A549 (cell line): ENCODE measurements at regions not wholly inside any gene's neighbourhood (a gene's known extent, or its start where the extent isn't known, plus 50 kb on each side); places are given as distances from the start of the nearest gene placed in this dataset.

ENCODE experiments used
- BCL3 ChIP-seq: fragments of >200 bp; sonication (Bioruptor Twin); formaldehyde crosslinking; IDR thresholded peaks from 3 replicates; pipeline ENCODE4 v1.6.1; 2016
- CEBPB ChIP-seq, 2 experiments: fragments of >200 bp in 1 of 2; sonication (Bioruptor Twin) in 1 of 2; formaldehyde crosslinking in 1 of 2; IDR thresholded peaks; 2 replicates each; pipeline ENCODE4 v1.6.1; 2012 to 2016
- JUN ChIP-seq, 2 experiments: fragments of >200 bp; sonication (Bioruptor Twin); formaldehyde crosslinking; IDR thresholded peaks; 2 replicates in 1 of 2; 3 replicates in 1 of 2; pipeline ENCODE4 v1.6.1; 2016 to 2017
- POLR2A ChIP-seq: IDR thresholded peaks from 2 replicates; pipeline ENCODE4 v1.6.1; 2012; ENCODE audit warnings: mild to moderate bottlenecking, low read length
- RAD21 ChIP-seq, 2 experiments: fragments of >200 bp in 1 of 2; sonication (Bioruptor Twin) in 1 of 2; formaldehyde crosslinking in 1 of 2; IDR thresholded peaks in 1 of 2; conservative IDR thresholded peaks in 1 of 2; 2 replicates in 1 of 2; 3 replicates in 1 of 2; pipeline ENCODE4 v1.6.1; 2012 to 2018; ENCODE audit warnings: inconsistent platforms in 1 of 2
- TF ChIP-seq, protein P1 (sequence below): fragments of >200 bp; sonication (Bioruptor Twin); formaldehyde crosslinking; IDR thresholded peaks from 3 replicates; pipeline ENCODE4 v1.5.1; 2016

DNA sequence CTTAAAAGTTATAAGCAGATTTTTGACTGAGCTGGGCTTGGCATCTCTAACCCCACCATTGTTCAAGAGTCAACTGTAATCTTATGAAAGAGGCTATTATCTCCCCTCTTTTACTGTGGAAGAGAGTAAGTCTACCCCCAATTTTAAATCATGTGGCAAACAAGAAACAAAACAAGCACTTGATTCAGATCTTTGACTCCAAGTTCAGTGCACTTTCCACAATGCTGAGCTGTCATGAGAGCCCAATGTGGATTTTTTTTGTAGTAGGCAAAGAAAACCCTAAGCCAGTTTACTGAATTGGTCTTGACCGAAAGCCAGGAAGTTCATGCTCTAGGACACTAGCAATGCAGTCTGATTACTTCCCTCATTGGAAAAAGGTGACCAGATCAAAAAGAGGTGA is 306.2 kb downstream of the GALC start:
- TF ChIP-seq RAD21 (conservative IDR thresholded peaks at IDR 0.05 in 1 of 2, IDR thresholded peaks at IDR 0.05 in 1 of 2) (no peak), BCL3 (no peak), POLR2A (no peak), JUN (IDR thresholded peaks at IDR 0.05) (no peak), CEBPB (IDR thresholded peaks at IDR 0.05) (no peak)
- TF ChIP-seq, protein P1, sequence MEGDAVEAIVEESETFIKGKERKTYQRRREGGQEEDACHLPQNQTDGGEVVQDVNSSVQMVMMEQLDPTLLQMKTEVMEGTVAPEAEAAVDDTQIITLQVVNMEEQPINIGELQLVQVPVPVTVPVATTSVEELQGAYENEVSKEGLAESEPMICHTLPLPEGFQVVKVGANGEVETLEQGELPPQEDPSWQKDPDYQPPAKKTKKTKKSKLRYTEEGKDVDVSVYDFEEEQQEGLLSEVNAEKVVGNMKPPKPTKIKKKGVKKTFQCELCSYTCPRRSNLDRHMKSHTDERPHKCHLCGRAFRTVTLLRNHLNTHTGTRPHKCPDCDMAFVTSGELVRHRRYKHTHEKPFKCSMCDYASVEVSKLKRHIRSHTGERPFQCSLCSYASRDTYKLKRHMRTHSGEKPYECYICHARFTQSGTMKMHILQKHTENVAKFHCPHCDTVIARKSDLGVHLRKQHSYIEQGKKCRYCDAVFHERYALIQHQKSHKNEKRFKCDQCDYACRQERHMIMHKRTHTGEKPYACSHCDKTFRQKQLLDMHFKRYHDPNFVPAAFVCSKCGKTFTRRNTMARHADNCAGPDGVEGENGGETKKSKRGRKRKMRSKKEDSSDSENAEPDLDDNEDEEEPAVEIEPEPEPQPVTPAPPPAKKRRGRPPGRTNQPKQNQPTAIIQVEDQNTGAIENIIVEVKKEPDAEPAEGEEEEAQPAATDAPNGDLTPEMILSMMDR = no peak
